ENCODE measurements at regions not wholly inside any gene's neighbourhood (a gene's known extent, or its start where the extent isn't known, plus 50 kb on each side); places are given as distances from the start of the nearest gene placed in this dataset.

- TF ChIP-seq POLR2A (IDR thresholded peaks at IDR 0.05) (no peak), EP300 (IDR thresholded peaks at IDR 0.05) (no peak), CTCF (IDR thresholded peaks at IDR 0.05) (no peak)
These were observed 509.0 kb upstream of the CXADR start for GRCh38 chr21:17003763-17004373.

Measured in suprapubic skin (tissue), 3 donors.